Superior temporal gyrus (tissue), 1 donor: ENCODE measurements at regions not wholly inside any gene's neighbourhood (a gene's known extent, or its start where the extent isn't known, plus 50 kb on each side); places are given as distances from the start of the nearest gene placed in this dataset.

Source experiments
- DNase-seq: peaks from one replicate; pipeline ENCODE4 v3.0.0-alpha.2; 2016; ENCODE audit errors: extremely low spot score

- no peak for DNase-seq
Observed at GRCh38 chr10:44682507-44682906, 228.6 kb upstream of the TMEM72 start.

GRCh38 chr10:44684661-44685060, 226.5 kb upstream of the TMEM72 start:
- no peak for DNase-seq

- DNase-seq, result no peak
Observed at GRCh38 chr10:44685220-44685619, 225.9 kb upstream of the TMEM72 start.

- DNase-seq, result no peak
Observed at GRCh38 chr10:44685747-44686146, 225.4 kb upstream of the TMEM72 start.

DNA sequence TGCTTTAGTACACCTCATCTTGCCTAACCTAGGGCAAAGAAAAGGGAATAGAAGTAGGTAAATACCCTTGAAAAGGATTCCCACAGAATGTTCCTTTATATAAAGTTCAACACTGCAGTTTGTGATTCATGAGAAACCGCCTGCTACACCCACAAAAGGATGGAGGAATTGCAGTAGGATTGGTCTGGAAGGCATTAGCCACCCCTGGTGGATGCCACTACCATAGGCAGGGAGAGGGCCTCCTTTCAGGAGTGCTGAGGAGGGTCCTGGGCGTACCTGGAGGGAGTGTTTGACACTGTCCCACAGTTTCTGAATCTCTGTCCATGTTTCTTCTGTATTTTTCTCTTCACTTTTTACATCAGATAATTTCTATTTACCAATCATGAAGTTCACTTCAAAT, 221.8 kb upstream of the TMEM72 start:
- DNase-seq, result no peak

GRCh38 chr10:44696496-44696895, 214.6 kb upstream of the TMEM72 start:
- no peak for DNase-seq

GRCh38 chr10:44697116-44697515, 214.0 kb upstream of the TMEM72 start:
- no peak for DNase-seq

GRCh38 chr10:44702531-44702930, 208.6 kb upstream of the TMEM72 start:
- no peak for DNase-seq

- no peak for DNase-seq
Observed at GRCh38 chr10:44703241-44704155, 207.6 kb upstream of the TMEM72 start.

- DNase-seq, result no peak
Observed at GRCh38 chr10:44704616-44705015, 206.5 kb upstream of the TMEM72 start.

DNA sequence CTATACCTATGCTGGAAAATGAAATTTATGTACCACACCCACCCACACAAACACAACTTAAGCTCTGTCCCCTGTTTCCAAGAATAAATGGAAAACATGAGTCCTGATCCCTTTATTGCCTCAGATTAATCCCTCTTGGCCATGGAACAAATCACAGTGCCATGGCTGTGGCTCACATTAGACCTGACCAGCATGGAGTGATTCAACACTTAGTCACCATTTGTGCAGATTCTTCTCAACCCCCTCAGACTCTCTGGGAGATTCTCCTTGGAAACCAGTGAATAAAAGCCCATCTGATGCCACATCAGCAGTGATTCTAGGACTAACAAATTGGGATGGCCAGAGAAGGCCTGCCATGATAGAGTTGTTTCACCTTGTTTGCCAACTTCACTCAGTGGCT, 204.4 kb upstream of the TMEM72 start:
- DNase-seq, result no peak

- no peak for DNase-seq
Observed at GRCh38 chr10:44713307-44713706, 197.8 kb upstream of the TMEM72 start.

DNA sequence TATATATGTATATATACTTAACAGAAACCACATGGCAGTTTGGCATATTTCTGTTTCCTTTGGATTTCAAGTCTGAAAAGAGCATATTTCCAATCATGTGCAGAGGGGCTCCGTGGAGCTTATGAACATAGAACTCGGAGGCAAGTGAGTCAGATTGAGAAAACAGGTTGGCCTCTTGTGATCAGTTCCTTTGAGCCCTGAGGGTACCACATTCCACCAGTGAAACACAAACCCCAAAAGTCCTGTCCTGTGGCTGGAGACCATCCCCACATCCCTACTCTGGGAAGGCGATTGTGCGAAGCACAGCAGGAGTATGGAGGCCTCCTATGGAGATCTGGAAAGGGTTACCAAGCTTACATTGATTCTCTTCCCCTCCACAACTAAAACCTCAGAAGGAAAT, 196.7 kb upstream of the TMEM72 start:
- DNase-seq, result no peak

GRCh38 chr10:44715136-44715535, 196.0 kb upstream of the TMEM72 start:
- DNase-seq, result no peak

DNA sequence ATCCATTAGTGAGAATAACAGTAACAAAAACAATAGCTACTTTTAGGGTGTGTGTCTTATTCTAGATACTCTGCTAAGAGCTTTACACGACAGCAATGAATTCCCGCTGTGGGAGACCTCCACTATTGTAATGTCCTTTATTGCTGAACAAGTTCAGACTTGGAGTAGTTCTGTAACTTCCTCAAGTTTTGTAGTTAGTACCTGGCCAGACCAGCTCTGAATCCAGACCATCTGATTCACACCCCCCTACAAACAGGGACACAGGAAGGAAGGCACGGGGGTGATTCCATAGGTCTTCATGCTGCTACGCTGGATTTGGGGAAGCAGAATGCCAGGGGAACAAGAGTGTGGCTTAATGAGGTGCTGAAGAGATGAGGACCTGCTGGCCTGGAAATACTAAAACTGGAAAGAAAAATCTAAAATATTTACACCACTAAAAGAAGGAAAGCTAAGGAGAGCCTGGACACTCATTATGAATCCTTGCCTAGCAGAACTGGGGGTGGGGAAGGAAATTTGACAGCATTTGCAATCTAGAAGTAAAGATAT, 194.6 kb upstream of the TMEM72 start:
- no peak for DNase-seq

- no peak for DNase-seq
Observed at GRCh38 chr10:44723082-44723481, 188.1 kb upstream of the TMEM72 start.

DNA sequence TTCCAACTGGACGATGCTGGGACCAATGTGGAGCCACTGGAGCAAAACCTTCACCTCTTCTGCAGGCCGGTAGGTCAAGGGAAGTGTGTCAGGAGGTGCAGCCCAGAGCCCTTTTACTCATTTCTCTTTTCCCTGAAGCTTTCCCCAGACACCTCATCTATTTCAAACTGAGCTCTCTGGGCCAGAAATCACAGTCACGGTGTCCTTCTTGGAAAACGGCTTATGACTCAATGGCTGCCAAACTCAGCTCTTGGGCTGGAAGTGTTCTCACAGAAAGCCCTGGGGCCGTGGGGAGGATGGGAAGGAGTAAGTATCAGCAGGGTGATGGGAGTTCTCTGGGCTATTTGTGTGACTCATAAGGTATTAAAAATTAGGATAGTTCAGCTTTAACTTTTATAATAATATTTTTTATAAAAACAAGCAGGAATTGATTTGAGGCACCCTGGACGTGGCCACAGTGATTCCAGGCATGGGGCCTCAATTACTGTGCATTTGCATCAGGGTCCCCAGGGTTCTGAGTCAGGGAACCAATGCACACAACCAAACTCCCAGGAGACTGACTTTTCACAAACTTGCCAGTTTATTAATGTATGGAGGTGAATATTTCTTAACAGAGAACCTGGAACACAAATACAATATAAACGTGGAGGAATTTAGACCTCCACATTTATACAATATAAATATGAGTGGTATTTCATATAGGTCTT, 187.4 kb upstream of the TMEM72 start:
- DNase-seq, result no peak

DNA sequence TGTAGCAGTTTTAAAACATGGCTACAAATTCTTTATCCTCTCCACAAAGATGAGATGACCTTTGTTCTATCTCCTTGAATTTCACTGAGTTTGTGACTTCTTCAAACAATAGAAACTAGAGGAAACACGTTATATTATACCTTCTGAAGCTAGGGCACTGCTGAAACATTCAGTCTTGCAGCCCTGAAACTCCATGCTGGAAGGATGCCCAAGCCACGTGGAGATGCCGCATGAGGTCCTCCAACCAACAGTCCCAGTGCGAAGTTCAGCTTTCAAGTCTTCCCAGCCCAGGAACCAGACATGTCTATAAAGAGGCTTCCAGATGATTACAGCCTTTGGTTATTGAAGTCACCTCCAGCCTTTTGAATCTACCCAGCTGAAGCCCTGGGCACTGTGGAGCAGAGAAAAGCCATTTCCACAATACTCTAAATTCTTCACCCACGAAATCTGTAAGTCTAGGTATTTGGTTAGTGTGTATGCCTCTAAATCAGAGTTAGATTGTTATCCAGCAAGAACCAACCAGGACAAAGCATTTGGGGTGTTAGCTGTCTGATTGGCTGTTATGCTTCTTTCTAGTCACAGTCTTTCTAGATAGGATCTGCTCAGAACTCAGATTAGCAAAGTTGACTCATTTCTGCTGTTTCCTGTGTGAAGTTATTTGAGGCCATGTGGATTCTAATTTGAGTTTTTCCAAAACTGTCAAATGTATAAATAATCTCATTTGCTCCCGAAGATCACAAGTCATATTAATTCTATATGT, 186.5 kb upstream of the TMEM72 start:
- no peak for DNase-seq

DNA sequence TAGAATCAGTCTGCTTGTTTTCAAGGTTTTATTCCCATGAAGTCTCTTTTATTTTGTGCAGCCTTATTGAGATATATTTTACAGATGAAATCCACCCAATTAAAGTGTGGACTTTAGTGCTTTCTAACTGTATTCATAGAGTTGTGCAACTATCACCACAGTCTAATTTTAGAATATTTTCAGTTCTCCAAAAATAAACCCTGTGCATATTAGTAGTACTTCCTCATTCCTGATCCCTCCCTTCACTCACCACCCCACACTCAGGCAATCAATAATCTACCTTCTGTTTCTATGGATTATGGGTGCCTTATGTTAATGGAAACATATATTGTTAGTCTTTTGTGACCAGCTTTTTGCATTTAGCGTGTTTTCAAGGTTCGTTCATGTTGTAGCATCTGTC, 185.7 kb upstream of the TMEM72 start:
- DNase-seq, result peak; percentile 16

DNA sequence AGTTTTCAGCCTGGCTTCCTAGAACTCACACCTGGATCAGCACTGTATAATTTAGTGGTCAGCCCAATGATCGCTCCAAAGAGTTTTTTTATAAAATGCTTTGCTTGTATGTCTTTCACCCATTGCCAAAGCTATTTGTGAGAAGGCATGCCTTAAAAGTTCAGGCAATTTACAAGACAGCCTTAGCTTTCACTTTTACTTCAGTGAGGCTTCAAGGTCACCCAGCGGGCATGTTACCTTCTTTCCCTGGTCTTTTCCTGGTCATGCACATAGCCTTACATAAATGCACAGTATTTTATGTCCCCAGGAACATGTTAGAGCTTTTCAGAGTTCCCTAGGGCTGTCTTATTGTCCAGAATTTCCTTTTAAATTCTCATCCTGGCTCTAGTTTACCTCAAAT, 179.9 kb upstream of the TMEM72 start:
- no peak for DNase-seq

DNA sequence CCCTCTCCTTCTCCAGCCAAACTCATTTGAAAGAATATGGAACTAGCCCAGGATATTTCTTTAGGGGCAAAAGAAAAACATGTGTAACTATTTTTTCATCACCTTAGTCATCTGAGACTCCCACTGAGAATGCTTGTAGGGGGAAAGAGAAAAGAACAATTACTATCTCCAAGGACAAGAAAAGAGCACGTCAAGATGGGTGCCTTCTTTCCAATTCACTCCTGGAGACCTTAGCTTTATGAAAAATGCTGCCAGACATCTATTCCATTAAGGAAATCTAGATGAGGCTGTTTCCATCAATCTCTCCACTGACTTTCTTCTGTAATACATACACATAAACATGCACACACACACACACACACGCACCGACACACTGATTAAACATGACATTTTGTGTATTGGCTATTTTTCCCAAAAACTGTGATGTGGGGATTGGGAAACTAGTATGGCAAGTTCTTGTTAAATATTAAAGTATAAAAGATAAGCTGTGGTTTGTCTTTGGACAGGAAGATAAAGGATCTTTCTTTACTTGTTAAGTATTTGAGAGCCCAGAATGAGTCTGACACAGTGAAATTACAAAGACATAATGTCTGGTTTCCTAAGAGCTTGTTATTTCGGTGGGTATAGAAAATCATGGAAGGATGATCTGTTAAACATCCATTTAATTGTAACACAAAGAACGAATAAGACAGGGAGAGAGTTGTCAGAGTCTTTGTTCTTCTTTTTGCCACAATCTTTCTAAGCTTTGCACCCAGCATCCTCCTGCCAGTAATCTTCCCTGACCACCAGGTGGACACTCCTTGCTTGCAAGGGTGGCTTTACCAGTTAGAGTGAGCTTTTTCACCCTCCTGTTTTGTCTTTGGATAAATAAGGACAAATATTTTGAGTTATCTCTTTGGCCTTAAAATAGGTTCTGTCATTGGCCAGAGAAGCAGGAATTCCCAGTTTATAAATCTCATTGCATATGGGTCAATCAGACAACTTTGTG, 177.3 kb upstream of the TMEM72 start:
- no peak for DNase-seq
